ENCODE measurements at regions not wholly inside any gene's neighbourhood (a gene's known extent, or its start where the extent isn't known, plus 50 kb on each side); places are given as distances from the start of the nearest gene placed in this dataset.

- TF ChIP-seq CTCF (IDR thresholded peaks at IDR 0.05) (no peak), POLR2A (IDR thresholded peaks at IDR 0.05) (no peak)
These were observed 191.5 kb upstream of the LRIG3 start for GRCh38 chr12:59111851-59112250.

Data from esophagus squamous epithelium (tissue), 4 donors.